Endothelial cell of umbilical vein (primary cell): ENCODE measurements at regions not wholly inside any gene's neighbourhood (a gene's known extent, or its start where the extent isn't known, plus 50 kb on each side); places are given as distances from the start of the nearest gene placed in this dataset.

ENCODE experiments used
- BruUV-seq: library from RNA; stranded (reverse); fragments of 400-500 nt; replicated peaks from 2 replicates; lab custom pipeline; 2021; lab: Mats Ljungman, UMichigan
- CTCF ChIA-PET: fragments of 300-600, 350-600 bp; sonication (Branson Sonifier 250); formaldehyde crosslinking; loops from one replicate; lab custom pipeline; 2021; ENCODE audit warnings: antibody characterized with exemption, inconsistent platforms; lab: Charles Lee
- POLR2A ChIA-PET: fragments of 300-600, 350-600 bp; sonication (Branson Sonifier 250); formaldehyde crosslinking; loops from one replicate; lab custom pipeline; 2021; ENCODE audit warnings: antibody characterized with exemption, inconsistent platforms; lab: Charles Lee
- DNase-seq: peaks from one replicate; pipeline ENCODE4 v3.0.0-alpha.2; 2011; ENCODE audit warnings: low read depth, low spot score
- FAIRE-seq: peaks from 2 replicates; lab custom pipeline; 2011; peaks lifted over from hg19 to GRCh38; lab: Jason Lieb, UNC
- H2AFZ ChIP-seq: 2 replicates; pipeline ENCODE4 v1.6.0; 2012; ENCODE audit warnings: low read depth, low read length, control low read depth, inconsistent platforms
- H3K27ac ChIP-seq: 2 replicates; pipeline ENCODE4 v1.5.1; 2011; ENCODE audit warnings: low read depth, mild to moderate bottlenecking, control low read depth, low read length, moderate library complexity; ENCODE audit not compliant: insufficient read depth
- H3K27me3 ChIP-seq, 2 experiments: 2 replicates each; pipeline versions ENCODE4 v1.6.0 to v1.6.1; 2011; ENCODE audit warnings: low read length in 2 of 2, mixed read lengths in 1 of 2; ENCODE audit not compliant: control insufficient read depth in 2 of 2, insufficient read depth in 2 of 2
- H3K36me3 ChIP-seq, 2 experiments: 2 replicates in 1 of 2; 3 replicates in 1 of 2; pipeline ENCODE4 v1.5.1; 2011; ENCODE audit warnings: low read length in 2 of 2, mild to moderate bottlenecking in 1 of 2, moderate library complexity in 1 of 2; ENCODE audit not compliant: control insufficient read depth in 2 of 2, insufficient read depth in 2 of 2; ENCODE audit errors: extremely low read depth in 1 of 2
- H3K4me1 ChIP-seq: 3 replicates; pipeline ENCODE4 v1.5.1; 2011; ENCODE audit warnings: mild to moderate bottlenecking, low read length; ENCODE audit not compliant: control insufficient read depth, insufficient read depth; ENCODE audit errors: extremely low read depth
- H3K4me2 ChIP-seq: 2 replicates; pipeline ENCODE4 v1.6.1; 2011; ENCODE audit warnings: low read length, control low read depth, mixed read lengths; ENCODE audit not compliant: insufficient read depth
- H3K4me3 ChIP-seq, 3 experiments: fragments of 200-600 bp in 1 of 3; sonication (generic), shearing (Covaris generic) in 1 of 3; replicated peaks in 1 of 3; 2 replicates each; pipeline ENCODE4 v1.5.1; 2011 to 2016; ENCODE audit warnings: control low read depth in 3 of 3, low read length in 3 of 3, mild to moderate bottlenecking in 2 of 3, inconsistent platforms in 1 of 3, low read depth in 1 of 3, moderate library complexity in 1 of 3; ENCODE audit not compliant: insufficient read depth in 1 of 3
- H3K79me2 ChIP-seq: 2 replicates; pipeline ENCODE4 v1.6.0; 2012; ENCODE audit warnings: low read length, inconsistent platforms; ENCODE audit not compliant: control insufficient read depth, insufficient read depth
- H3K9ac ChIP-seq: replicated peaks from 2 replicates; pipeline ENCODE3; 2011; ENCODE audit warnings: low read length, control low read depth; ENCODE audit not compliant: insufficient read depth; ENCODE audit errors: extremely low read depth
- H3K9me1 ChIP-seq: replicated peaks from 3 replicates; pipeline ENCODE4 v1.6.0; 2011; ENCODE audit warnings: mild to moderate bottlenecking, low read length; ENCODE audit not compliant: control insufficient read depth, insufficient read depth; ENCODE audit errors: extremely low read depth
- H3K9me3 ChIP-seq: replicated peaks from 2 replicates; pipeline ENCODE4 v1.5.1; 2012; ENCODE audit warnings: low read length, inconsistent platforms; ENCODE audit not compliant: control insufficient read depth, insufficient read depth
- H4K20me1 ChIP-seq: replicated peaks from 2 replicates; pipeline ENCODE3; 2011; ENCODE audit warnings: mild to moderate bottlenecking, low read length; ENCODE audit not compliant: control insufficient read depth, insufficient read depth; ENCODE audit errors: extremely low read depth
- EZH2 ChIP-seq: IDR thresholded peaks from 2 replicates; pipeline ENCODE4 v1.6.1; 2012; ENCODE audit warnings: borderline replicate concordance, low read depth, mild to moderate bottlenecking, moderate library complexity, low read length, inconsistent platforms; ENCODE audit not compliant: severe bottlenecking
- FOS ChIP-seq: IDR thresholded peaks from 2 replicates; pipeline ENCODE4 v1.6.1; 2011; ENCODE audit warnings: mild to moderate bottlenecking, low read length, moderate library complexity, borderline replicate concordance; ENCODE audit not compliant: insufficient read depth
- GATA2 ChIP-seq: IDR thresholded peaks from 2 replicates; pipeline ENCODE4 v1.7.0; 2011; ENCODE audit warnings: low read depth, mild to moderate bottlenecking, moderate library complexity, mixed read lengths, low read length; ENCODE audit not compliant: insufficient read length, insufficient read depth
- MYC ChIP-seq: IDR thresholded peaks from one replicate; pipeline ENCODE4 v1.6.1; 2011; ENCODE audit warnings: mild to moderate bottlenecking, low read depth, low read length
- POLR2AphosphoS5 ChIP-seq: IDR thresholded peaks from 2 replicates; pipeline ENCODE4 v1.6.1; 2012; ENCODE audit warnings: low read depth, mild to moderate bottlenecking, control low read depth, low read length, moderate library complexity; ENCODE audit not compliant: insufficient read depth
- dilution Hi-C: fragments of 300-500 bp; cut with MboI; formaldehyde crosslinking; loops from one replicate; pipeline ENCODE4 v1.15.0; 2019; ENCODE audit warnings: low sequenced_read_pairs; ENCODE audit not compliant: extremely low pct_ligation_motif_present
- intact Hi-C: fragments of 100-400 bp; cut with micrococcal nuclease; formaldehyde crosslinking; loops from one replicate; pipeline ENCODE4 v1.10.0; 2022

DNA sequence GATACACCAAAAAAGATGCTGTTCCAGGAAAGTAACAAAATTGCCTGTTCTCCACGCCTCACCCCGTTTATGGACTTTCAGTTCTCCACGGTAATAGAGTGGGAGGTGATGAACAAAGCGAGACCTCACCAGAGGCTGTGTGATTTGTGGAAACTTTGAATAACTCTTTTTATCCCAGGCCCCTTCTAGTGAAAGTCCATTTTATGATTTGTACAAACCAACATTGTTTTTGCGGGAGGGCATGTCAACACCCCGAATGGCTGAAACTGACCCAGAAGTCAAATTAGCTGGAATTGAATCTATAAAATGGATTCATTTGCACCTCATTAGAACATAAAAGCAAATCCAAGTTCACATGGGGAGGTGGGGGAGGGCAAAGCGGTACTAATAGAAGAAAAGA lies 517.8 kb downstream of the CDH26 start:
- Histone ChIP-seq H3K36me3 (no peaks in the 10 kb centered on the region), H3K4me2 (no peak overlapping the region), H3K4me3 (no peak overlapping the region), H3K79me2 (no peaks in the 10 kb centered on the region), H3K4me1 (no peaks in the 10 kb centered on the region), H3K27me3 (no peaks in the 10 kb centered on the region), H3K27ac (no peak overlapping the region), H3K9me1 (no peaks in the 10 kb centered on the region), H2AFZ (no peak overlapping the region), H3K9ac (no peak overlapping the region), H4K20me1 (no peaks in the 10 kb centered on the region), H3K9me3 (peaks cover 11% of the 10 kb centered on the region)
- POLR2A ChIA-PET, result no interaction called here
- intact Hi-C loops, result no loop called here
- no TSS peak for BruUV-seq
- TF ChIP-seq FOS (no peak), MYC (no peak), EZH2 (no peak)
- CTCF ChIA-PET, result no interaction called here
- FAIRE-seq (no peak), DNase-seq (no peak)
- dilution Hi-C loops, result no loop called here

DNA sequence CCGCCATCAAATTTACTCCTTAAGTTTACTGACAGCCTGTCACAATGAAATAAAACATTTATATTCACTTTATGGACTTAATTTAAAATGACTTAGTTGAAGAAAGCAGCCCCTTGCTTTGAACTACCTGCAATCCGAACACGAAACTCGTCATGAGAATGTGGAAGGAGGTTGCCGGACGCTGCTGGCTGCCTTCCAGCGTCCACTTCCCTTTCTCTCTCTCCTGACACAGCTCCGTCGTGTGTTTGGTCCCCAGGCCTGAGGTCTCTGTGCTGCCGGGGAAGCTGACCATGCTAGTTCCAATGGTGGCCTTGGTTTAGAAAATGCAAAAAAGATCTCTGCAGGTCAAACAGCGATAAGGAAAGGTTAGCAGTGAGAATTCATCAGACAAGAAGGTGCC lies 519.7 kb downstream of the CDH26 start:
- CTCF ChIA-PET, result no interaction called here
- no peak overlapping the region for H3K9ac ChIP-seq
- no peaks in the 10 kb centered on the region for H3K79me2 ChIP-seq
- dilution Hi-C loops (no loop called here), intact Hi-C loops (no loop called here)
- H3K9me1 ChIP-seq, result no peaks in the 10 kb centered on the region
- DNase-seq, result no peak
- POLR2A ChIA-PET, result no interaction called here
- FAIRE-seq, result no peak
- no peak overlapping the region for H3K27ac ChIP-seq
- no peak overlapping the region for H3K4me2 ChIP-seq
- no peaks in the 10 kb centered on the region for H4K20me1 ChIP-seq
- H3K4me1 ChIP-seq, result no peaks in the 10 kb centered on the region
- H3K4me3 ChIP-seq, result no peak overlapping the region
- peaks cover 13% of the 10 kb centered on the region for H3K9me3 ChIP-seq
- H2AFZ ChIP-seq, result no peak overlapping the region
- no peaks in the 10 kb centered on the region for H3K36me3 ChIP-seq
- no TSS peak for BruUV-seq
- TF ChIP-seq POLR2AphosphoS5 (no peak), EZH2 (no peak), GATA2 (no peak)
- H3K27me3 ChIP-seq, result no peaks in the 10 kb centered on the region
